GM18499 (cell line): ENCODE measurements at regions not wholly inside any gene's neighbourhood (a gene's known extent, or its start where the extent isn't known, plus 50 kb on each side); places are given as distances from the start of the nearest gene placed in this dataset.

ENCODE experiments used
- ATAC-seq: cut with Tn5 transposase; IDR thresholded peaks from one replicate; pipeline ENCODE4 v1.9.1; 2021; ENCODE audit warnings: moderate number of reproducible peaks; ENCODE audit not compliant: insufficient read depth, unreplicated experiment

DNA sequence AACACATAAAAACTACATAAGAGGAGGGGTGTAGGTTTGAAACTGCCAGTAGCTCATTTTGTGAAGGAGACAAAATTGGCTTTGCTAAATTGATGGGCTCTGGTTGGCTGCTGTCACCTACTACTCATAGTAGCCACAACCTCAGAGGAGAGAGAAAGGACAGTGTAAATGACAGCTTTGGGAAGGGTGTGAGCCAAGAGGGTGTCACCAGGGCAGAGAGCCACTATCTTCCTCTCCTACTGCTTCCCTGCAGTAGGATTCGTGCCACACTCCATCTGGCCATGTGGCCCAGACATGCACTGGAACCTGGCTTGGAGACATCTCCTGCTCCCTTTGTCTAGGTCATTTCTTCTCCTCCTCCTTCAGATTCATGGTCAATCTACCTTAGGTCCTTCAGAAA lies 455.9 kb downstream of the ENC1 start:
- no peak for ATAC-seq

DNA sequence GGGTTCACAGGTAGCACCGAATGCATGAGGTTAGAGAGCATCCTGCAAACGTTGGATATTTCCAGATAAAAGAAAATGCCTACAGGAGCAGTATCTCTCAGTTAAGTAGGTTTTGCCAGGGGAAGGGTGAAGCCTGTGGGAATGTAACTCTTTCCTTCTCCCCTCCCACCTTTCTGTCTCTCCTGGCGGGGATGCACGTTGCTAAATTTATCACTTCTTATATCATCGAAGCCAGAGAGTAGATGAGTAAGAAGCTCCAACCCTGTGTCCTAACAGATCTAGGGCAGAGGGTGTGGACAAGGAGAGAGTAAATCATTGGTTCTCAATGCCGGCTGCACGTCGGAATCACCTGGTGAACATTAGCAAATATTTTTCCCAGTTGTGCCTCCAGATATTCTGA lies 457.5 kb downstream of the ENC1 start:
- ATAC-seq, result no peak

DNA sequence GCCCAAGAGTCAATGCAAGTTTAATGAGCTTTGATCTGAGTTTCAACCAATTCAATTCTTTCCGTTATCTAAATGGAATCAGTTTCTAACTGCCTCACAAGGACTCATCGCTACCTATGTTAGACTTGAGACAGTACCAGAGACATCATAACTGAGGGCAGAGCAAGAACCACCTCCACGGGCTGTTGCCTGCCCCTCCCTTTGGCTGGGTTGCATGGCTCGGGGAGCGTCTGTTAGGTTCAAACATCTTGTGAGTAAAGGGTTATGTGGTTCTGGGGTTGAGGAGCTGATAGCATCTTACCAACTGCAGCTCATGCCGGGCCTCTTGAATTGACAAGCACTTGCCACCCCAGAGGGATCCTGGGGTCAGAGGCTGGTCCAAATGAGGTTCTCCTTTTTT lies 457.9 kb downstream of the ENC1 start:
- no peak for ATAC-seq

DNA sequence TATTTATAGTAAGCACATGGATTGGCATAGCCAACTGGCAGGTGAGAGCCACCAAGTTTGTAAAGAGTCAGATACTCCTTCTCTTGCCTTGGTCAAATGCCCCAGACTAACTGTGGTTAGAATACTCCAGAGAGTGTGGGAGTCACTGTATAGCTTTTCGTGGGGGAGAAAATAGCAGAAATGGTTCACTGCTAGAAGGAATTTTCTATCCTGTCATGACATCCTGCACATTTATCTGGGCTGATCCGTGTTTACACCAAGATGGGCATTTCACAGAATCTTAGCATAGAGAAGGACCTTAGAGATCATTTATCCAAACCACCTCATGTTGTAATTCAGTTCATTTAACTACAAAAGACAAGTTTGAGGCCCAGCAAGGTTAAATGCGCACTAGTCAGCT lies 460.8 kb downstream of the ENC1 start:
- ATAC-seq, result no peak

DNA sequence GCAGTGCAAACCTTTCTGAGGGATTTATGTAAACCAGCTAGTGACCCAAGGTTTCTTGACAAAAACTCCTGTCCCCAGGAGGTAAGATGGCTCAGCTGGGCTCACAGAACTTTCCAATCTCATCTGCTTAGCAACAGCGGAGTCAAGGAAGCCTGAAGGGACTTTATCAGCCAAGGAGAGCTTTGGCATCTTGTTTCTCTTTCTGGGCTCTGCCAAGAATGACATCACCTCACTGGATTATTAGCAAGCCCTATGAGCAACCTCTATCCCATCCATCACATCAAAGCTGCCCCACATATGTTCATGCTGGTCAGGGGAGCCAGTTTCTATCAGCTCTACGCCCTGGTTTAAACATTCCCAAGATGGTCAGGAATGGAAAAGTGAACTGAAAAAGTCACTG lies 461.3 kb downstream of the ENC1 start:
- no peak for ATAC-seq

DNA sequence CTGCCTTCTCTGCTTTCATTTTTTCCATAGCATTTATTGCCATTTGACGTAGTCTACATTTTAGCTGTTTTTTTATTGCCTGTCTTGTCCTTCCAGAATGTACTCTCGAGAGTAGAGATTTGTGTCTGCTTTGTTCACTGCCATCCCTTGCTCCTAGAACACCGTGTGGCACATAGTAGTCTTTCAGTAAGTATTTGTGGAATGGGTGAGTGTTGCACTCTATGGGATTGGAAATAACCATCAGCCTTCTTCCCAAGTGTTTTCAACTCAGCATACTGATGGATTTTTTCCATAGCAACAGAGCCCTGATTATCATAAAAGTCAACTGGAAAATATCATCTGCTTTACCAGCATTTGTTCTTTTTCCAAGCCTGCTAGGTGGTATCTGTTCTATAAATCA lies 462.6 kb downstream of the ENC1 start:
- ATAC-seq, result no peak

DNA sequence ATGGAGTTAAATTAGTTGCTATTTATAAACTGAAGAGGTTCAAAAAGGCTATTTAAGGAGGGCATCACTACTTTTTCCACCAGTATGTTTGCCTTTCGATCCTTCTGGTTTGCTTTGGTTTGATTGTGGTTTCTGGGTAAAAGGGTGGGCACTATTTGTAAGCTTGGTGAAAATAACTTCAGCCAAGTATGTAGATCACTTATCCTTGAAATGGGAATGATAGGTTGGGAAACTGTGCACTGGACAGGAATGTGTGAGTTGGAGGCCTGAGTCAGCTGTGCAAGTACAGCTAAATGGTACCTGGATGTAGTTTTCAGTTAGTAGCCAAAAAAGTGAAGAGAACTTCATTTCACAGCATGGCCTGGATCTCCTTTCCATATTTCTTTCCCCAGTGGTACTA lies 466.2 kb downstream of the ENC1 start:
- no peak for ATAC-seq

DNA sequence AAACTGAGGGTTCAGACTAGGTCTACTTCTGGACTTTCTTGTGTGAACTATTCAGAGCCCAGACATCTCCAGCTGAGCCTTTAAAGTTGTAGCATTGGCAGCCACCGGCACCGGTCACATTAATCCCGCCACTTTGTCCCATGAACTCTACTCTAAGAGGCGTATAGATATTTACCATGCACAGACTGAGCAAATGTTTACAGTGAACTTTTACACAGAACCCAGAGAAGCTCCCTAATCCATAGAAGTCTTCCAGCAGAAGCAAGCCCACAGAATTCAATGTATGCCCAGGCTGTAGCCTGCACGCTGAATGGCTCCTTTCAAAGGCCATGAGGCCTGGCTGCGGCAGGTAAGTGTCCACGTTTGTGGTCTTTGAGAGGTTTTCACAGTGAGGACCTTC lies 466.9 kb downstream of the ENC1 start:
- ATAC-seq, result no peak

DNA sequence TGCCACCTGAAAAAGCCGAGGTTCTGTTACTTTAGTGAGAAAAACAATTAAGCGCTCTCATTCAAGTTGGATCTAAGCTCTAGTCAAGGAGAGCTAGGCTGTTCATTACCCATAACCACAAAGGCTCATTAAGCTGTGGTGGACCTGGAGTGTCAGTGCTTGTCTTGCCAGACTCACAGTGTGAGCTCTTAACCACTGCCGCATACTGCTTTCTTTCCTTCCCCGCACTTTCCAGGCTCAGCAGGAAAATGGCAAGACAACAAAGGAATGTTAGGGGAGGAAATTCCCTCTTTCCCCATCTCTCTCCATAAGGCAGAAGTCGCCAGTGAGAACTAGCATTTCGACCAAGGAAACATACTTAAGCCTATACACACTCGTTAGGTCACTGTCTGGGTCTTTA lies 467.3 kb downstream of the ENC1 start:
- no peak for ATAC-seq

DNA sequence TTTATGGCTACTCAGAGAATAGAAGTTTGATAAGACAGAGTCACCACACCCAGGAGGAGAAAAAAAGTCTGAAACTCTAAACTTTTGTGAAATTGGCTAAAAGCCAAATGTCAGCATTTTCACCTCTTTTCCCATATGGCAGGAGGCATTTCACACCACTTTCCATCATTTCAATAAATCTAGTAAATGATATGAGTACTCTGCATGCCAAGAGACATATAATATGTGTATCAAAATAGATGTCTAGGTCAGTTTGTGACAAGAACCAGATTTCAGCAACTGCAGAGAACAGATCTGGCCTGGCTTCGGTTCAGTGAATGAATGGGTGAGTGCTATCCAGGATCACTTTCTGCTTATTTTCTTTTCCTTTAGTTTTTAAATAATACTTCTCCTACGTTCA lies 470.8 kb downstream of the ENC1 start:
- ATAC-seq, result no peak

DNA sequence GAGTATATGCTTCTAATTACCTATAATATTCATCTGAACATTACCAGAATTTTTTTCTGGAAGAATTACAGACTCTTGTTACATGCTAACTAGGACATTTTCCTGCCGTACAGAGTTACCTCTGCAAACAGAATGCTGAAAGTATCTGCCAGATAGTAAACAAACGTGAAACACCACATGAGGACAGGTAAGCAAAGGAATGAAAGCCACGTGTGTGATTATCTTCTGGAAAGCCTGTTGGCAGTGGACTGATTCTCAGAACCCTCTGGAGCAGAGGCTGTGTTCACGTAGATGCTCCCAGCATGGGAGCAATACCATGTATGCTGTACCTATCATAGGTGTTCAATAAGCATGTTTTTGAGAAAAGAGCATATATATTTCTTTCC lies 472.6 kb downstream of the ENC1 start:
- ATAC-seq, result no peak

DNA sequence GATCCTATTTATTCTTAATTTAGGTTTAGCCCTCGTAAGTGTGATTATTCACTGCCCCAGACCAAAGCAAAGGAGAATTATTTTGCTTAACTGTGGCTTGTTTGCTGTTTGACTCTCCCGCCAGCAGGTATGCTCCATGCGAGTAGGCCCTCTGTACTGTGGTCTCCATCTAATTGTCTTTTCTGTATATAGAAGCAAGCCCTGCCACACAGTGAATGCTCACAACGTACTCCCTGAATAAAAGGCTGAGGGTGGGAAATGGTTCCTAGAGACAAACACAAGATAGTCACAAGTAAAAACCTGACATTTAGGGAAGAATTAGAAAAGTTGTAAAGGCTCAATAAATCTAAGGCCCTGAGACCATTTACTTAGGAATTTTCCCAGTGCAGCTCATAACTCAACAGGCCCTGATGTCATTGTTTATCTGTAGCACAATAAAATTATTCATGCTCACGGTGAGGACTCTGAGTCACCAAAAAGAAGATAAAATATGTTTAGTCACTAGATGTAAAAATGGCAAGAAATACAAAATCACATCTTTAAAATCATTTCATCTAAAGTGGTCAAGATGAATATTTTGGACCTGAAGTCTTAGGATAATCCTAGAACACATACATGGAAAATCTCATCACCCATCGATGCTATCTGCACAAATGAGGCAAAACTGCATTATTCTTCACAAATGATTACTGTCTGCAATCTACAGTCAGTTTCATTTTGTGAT lies 473.2 kb downstream of the ENC1 start:
- ATAC-seq, result no peak

DNA sequence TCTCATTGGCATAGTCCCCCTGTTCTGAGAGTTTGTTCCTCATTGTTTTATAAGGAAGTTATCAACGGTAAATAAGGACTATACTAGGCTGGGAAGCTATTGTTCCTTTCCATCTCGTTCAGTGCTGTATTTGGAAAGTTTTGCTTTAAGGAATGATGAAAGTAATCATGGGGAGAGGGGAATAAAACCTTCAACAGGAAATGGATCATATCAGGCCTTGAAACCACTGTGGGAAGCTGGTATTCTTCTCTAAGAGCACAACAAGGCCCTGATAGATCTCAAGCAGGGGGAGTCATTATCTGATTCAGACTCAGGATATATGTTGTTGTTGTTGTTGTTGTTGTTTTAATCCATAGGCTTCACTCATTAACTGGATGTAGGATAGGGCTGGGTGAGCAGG lies 474.5 kb downstream of the ENC1 start:
- ATAC-seq, result no peak

DNA sequence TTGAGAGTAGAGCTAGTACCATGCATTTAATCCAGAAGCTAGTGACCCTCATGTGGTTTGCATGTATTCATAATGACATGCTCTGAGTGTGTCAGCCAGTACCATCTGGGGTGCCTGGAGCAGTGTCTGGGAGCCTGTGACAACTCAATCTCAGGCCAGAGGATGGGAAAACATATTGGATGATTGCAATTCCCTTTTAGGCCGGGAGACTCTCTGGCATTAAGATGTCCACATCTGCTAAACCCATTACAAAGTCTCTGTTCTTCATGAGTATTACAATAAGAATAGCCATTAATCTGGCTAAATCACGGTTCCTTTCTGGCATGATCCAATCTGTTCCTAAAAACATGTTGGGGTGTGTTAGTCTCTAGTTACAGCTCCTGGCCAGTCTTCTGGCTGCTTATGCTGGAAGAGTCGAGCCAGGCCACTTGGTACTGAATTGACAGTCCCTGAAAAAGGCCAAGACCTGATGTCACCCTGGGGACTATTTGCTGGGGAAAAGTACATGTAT lies 475.7 kb downstream of the ENC1 start:
- ATAC-seq, result no peak

DNA sequence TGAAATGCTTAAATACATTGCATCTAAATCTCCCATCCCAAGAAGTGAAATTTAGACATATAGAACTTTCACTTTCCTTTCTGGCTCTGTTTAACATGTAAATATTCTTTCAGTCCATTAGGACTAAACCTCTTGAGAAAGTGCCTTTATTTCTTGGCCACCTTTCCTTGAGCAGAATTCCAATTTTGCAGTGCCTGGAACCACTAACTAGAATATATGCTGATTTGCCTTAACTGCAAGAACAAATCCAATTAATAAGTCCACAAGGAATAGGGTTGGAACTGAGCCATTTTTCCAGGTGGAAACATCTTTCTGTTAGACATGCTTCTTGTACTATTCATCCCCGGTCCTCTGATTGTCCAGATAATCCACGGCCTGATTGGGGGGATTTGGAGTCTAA lies 478.0 kb downstream of the ENC1 start:
- no peak for ATAC-seq

DNA sequence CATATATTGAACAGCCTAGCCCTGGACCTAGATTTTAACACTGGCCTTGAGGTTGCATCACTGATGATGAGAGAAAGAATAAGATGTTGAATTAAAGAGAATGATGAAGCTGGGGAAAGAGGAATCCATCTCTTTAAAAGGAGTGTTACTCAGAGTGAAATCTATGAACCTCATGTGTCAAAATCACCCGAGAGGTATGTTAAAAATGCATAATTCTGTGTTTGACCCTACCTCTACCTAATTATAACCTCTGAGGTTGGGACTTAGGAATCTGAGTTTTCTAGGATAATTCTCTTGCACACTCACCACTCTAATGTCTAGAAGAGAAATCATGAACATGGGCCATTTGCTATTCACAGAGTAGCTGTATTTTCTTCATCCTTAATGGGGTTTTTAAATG lies 479.4 kb downstream of the ENC1 start:
- no peak for ATAC-seq

DNA sequence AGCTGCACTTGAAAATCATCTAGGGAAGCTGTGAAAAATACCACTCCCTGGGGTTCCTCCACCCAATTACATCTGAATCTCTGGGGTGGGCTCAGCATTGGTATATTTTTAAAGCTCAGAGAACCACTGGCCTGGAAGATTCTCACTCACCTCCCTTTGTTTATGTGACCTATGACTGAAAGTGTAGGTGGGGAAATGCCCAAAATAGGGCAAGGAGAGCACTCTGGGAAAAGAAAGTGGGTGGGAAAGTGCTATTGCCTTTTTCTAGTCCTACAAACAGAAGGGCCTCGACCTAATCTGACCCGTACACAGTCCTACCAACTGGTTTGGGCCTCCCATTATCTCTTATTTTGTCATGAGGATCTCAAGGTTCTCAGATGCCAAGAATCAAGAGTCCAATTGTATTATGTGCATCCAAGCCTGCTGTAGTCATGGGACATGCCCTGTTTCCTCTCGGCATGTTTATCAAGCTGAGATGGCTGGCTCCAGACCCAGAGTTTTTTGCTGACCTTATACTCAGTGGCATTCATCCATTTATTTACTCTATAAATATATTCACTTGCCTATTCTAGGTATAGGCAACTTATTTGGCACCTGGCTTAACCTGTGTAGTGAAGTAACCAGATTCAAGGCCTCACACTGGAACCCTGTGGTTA lies 483.7 kb downstream of the ENC1 start:
- ATAC-seq, result no peak

DNA sequence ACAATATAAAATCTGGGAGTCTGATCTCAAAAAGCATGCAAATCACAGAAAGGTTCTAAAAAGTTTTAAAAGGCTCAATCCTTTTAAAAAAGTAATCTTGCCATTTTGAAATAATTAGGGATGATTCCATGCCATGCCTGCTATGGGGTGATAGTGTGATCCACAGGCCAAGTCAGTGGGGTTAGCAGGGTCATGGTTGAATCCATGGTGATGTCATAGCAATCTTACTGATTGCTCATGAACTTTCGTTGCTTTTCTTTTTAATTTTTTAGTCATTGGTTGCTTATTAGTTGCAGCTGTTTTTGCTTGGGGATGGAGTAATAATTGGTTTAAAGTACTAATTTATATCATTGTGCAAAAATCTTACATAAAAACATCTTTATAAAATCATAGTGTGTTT lies 485.0 kb downstream of the ENC1 start:
- no peak for ATAC-seq

DNA sequence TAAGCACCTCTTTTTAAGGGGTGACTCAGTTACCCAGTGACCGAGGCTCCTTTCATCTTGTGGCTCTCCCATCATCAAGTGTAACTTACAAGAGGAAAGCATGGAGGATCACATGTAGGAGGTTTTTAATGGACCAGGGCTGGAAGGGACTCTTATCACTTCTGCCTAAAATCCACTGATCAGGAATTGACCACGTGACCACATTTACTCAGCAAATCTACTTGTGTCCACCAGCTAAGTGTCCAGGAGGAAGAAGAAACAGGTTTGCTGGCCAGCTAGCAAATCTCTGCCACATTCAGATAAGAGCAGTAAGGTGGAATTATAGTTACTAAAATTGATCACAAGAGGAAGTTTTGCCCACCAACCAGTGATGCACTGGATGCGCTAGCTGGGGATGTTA lies 486.0 kb downstream of the ENC1 start:
- ATAC-seq, result no peak

DNA sequence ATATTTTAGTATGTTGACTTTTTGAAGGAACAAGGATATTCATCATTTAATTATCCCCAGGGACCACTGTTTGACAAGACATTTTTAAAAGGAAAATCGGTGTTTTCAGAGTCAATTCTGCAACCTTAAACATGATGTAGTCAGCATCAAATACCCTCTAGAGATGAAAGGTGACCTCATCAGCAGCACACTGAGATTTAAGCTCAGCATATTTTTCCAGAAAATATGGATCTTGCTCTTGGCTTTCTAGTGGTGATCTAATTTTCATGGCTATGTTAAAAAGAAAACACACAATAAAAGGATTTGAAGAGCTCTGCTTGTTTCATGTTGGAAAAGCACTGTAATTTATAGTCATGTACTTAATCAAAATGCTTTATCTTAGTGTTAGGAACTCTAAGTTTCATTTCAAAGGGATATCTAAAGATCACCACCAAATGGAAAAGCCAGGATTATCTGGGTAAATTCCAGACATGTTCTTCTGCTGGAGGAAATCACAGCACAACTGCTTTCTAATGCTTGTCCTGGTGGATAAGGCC lies 487.2 kb downstream of the ENC1 start:
- ATAC-seq, result no peak

DNA sequence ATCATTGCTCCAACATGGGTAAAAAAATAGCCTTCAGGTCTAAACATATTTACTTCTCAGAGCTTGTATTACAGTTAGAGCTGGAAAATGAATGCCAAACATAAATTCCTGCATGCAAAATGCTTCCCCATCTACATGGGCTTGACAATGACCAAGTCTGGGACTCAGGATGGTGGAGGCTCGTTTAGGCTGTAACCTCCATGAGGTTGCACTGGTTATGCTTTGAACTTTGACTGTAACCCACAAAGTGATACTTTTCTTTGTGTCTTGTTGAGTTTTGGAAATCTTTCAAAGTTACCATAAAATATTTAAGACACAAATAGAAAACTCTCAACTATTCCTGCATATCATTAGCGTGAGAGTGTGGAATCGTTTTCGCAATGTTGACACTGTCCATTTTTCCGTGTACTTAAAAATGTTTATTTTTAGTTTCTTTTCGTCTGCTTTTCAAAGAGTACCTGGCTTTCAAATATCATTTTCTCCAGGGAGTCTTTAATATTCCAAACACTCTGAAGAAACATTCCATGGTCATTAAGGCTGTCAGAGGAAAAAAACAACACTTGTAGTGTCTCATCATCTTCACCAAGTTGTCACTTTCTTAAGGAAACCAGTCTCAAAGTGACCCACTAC lies 487.8 kb downstream of the ENC1 start:
- ATAC-seq, result no peak
